HG03175 (cell line): ENCODE measurements at regions not wholly inside any gene's neighbourhood (a gene's known extent, or its start where the extent isn't known, plus 50 kb on each side); places are given as distances from the start of the nearest gene placed in this dataset.
A peak's percentile ranks its signal among the peaks of the same experiment; 100 is the strongest.
"Not testable (repeated sequence)": the region's sequence is repeated elsewhere in the genome, so short reads cannot be mapped to it uniquely, and the experiment has no call there.

ENCODE experiments used
- ATAC-seq: cut with Tn5 transposase; IDR thresholded peaks from one replicate; pipeline ENCODE4 v1.9.1; 2021; ENCODE audit warnings: mild to moderate bottlenecking, moderate library complexity; ENCODE audit not compliant: unreplicated experiment

GRCh38 chr9:115397591-115398312 lies 279.8 kb upstream of the TNC start:
- ATAC-seq = no peak

- ATAC-seq = no peak
Observed at GRCh38 chr9:115398313-115398650, 280.3 kb upstream of the TNC start.

- no peak for ATAC-seq
Observed at GRCh38 chr9:115398996-115399395, 281.0 kb upstream of the TNC start.

- no peak for ATAC-seq
Observed at GRCh38 chr9:115400796-115401195, 282.8 kb upstream of the TNC start.

- ATAC-seq = no peak
Observed at GRCh38 chr9:115401756-115402327, 283.9 kb upstream of the TNC start.

- ATAC-seq = no peak
Observed at GRCh38 chr9:115403753-115404152, 285.8 kb upstream of the TNC start.

- no peak for ATAC-seq
Observed at GRCh38 chr9:115404311-115404710, 286.4 kb upstream of the TNC start.

- ATAC-seq = no peak
Observed at GRCh38 chr9:115411516-115411915, 293.6 kb upstream of the TNC start.

- ATAC-seq = no peak
Observed at GRCh38 chr9:115411993-115412452, 294.1 kb upstream of the TNC start.

- ATAC-seq = no peak
Observed at GRCh38 chr9:115412656-115413055, 294.7 kb upstream of the TNC start.

GRCh38 chr9:115413304-115413703 lies 295.3 kb upstream of the TNC start:
- no peak for ATAC-seq

GRCh38 chr9:115413766-115414382 lies 295.9 kb upstream of the TNC start:
- ATAC-seq = no peak

GRCh38 chr9:115414561-115414960 lies 296.6 kb upstream of the TNC start:
- ATAC-seq = no peak

- no peak for ATAC-seq
Observed at GRCh38 chr9:115415450-115415849, 297.5 kb upstream of the TNC start.

GRCh38 chr9:115416299-115416698 lies 298.3 kb upstream of the TNC start:
- ATAC-seq = peak; percentile 58

GRCh38 chr9:115418181-115418580 lies 300.2 kb upstream of the TNC start:
- ATAC-seq = not testable (repeated sequence)

- no peak for ATAC-seq
Observed at GRCh38 chr9:115422932-115423440, 305.0 kb upstream of the TNC start.

GRCh38 chr9:115423646-115424045 lies 305.7 kb upstream of the TNC start:
- no peak for ATAC-seq

- ATAC-seq = no peak
Observed at GRCh38 chr9:115425601-115426000, 307.6 kb upstream of the TNC start.

- no peak for ATAC-seq
Observed at GRCh38 chr9:115437418-115437817, 319.5 kb upstream of the TNC start.

- ATAC-seq = no peak
Observed at GRCh38 chr9:115439641-115440040, 321.7 kb upstream of the TNC start.

- ATAC-seq = no peak
Observed at GRCh38 chr9:115442054-115442453, 324.1 kb upstream of the TNC start.
